ENCODE measurements at regions not wholly inside any gene's neighbourhood (a gene's known extent, or its start where the extent isn't known, plus 50 kb on each side); places are given as distances from the start of the nearest gene placed in this dataset.

- DNase-seq = no peak
Measured at GRCh38 chrX:80098038-80098437, 83.5 kb downstream of the TBX22 start.

GRCh38 chrX:80120335-80120734 is 105.8 kb downstream of the TBX22 start:
- DNase-seq = no peak

- no peak for DNase-seq
Measured at GRCh38 chrX:80138938-80139337, 124.4 kb downstream of the TBX22 start.

- no peak for DNase-seq
Measured at GRCh38 chrX:80139564-80139963, 125.0 kb downstream of the TBX22 start.

- no peak for DNase-seq
Measured at GRCh38 chrX:80170581-80170980, 156.0 kb downstream of the TBX22 start.

GRCh38 chrX:80173261-80173660 is 158.7 kb downstream of the TBX22 start:
- no peak for DNase-seq

GRCh38 chrX:80174925-80175574 is 160.5 kb downstream of the TBX22 start:
- no peak for DNase-seq

- no peak for DNase-seq
Measured at GRCh38 chrX:80181079-80181478, 166.5 kb downstream of the TBX22 start.

GRCh38 chrX:80184854-80185253 is 170.3 kb downstream of the TBX22 start:
- no peak for DNase-seq

GRCh38 chrX:80206647-80207046 is 192.1 kb downstream of the TBX22 start:
- DNase-seq = no peak

GRCh38 chrX:80207327-80207726 is 192.8 kb downstream of the TBX22 start:
- no peak for DNase-seq

- DNase-seq = no peak
Measured at GRCh38 chrX:80216086-80216485, 201.5 kb downstream of the TBX22 start.

GRCh38 chrX:80223982-80224579 is 196.2 kb upstream of the TENT5D start:
- DNase-seq = no peak

GRCh38 chrX:80229626-80230025 is 190.6 kb upstream of the TENT5D start:
- DNase-seq = no peak

GRCh38 chrX:80237072-80237471 is 183.2 kb upstream of the TENT5D start:
- no peak for DNase-seq

- DNase-seq = no peak
Measured at GRCh38 chrX:80246271-80246670, 174.0 kb upstream of the TENT5D start.

GRCh38 chrX:80266287-80266686 is 154.0 kb upstream of the TENT5D start:
- DNase-seq = no peak

- no peak for DNase-seq
Measured at GRCh38 chrX:80266979-80267378, 153.3 kb upstream of the TENT5D start.

GRCh38 chrX:80267790-80268189 is 152.5 kb upstream of the TENT5D start:
- DNase-seq = no peak

- DNase-seq = no peak
Measured at GRCh38 chrX:80282535-80282934, 137.7 kb upstream of the TENT5D start.

- no peak for DNase-seq
Measured at GRCh38 chrX:80285131-80285773, 135.0 kb upstream of the TENT5D start.

- no peak for DNase-seq
Measured at GRCh38 chrX:80290834-80291233, 129.4 kb upstream of the TENT5D start.

- no peak for DNase-seq
Measured at GRCh38 chrX:80293354-80293753, 126.9 kb upstream of the TENT5D start.

GRCh38 chrX:80306007-80306406 is 114.2 kb upstream of the TENT5D start:
- no peak for DNase-seq

GRCh38 chrX:80312448-80312847 is 107.8 kb upstream of the TENT5D start:
- DNase-seq = no peak

Measured in DMS79 treated with DMSO at 0.1 percent for 48 hours (cell line).